ENCODE measurements at regions not wholly inside any gene's neighbourhood (a gene's known extent, or its start where the extent isn't known, plus 50 kb on each side); places are given as distances from the start of the nearest gene placed in this dataset.

DNA sequence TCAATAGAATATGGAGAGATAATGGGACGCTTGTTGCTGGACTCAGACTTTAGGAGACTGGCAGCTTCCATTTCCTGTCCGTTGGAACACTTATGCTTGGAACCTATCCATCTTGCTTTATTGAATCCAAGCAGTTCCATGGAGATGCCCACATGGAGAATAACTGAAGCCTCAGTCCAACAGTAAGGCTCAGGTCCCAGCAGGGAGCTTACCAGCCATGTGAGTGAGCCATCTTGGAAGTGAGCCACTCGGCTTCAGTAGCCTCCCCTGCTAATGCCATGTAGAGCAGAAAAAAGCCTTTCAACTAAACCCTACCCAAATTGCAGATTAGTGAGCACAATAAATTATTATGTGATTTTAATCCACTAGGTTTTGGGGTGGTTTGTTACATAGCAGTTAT, 538.8 kb upstream of the STXBP6 start:
- TF ChIP-seq, protein P1, sequence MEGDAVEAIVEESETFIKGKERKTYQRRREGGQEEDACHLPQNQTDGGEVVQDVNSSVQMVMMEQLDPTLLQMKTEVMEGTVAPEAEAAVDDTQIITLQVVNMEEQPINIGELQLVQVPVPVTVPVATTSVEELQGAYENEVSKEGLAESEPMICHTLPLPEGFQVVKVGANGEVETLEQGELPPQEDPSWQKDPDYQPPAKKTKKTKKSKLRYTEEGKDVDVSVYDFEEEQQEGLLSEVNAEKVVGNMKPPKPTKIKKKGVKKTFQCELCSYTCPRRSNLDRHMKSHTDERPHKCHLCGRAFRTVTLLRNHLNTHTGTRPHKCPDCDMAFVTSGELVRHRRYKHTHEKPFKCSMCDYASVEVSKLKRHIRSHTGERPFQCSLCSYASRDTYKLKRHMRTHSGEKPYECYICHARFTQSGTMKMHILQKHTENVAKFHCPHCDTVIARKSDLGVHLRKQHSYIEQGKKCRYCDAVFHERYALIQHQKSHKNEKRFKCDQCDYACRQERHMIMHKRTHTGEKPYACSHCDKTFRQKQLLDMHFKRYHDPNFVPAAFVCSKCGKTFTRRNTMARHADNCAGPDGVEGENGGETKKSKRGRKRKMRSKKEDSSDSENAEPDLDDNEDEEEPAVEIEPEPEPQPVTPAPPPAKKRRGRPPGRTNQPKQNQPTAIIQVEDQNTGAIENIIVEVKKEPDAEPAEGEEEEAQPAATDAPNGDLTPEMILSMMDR (conservative IDR thresholded peaks at IDR 0.05 in 1 of 2, IDR thresholded peaks at IDR 0.05 in 1 of 2; ENCODE audit: low read depth in 1 of 2, low read length in 2 of 2): no peak
- no peak for TF ChIP-seq EZH2 (IDR thresholded peaks at IDR 0.05; ENCODE audit: low read length, missing control alignments)
- Histone ChIP-seq H3K4me2 (ENCODE audit: extremely low read depth, insufficient read depth, low read length) (no peak overlapping the region), H3K4me3 (replicated peaks in 1 of 4; ENCODE audit: control extremely low read depth in 1 of 4, insufficient read depth in 1 of 4, low read depth in 3 of 4, low read length in 4 of 4) (no peak overlapping the region)

DNA sequence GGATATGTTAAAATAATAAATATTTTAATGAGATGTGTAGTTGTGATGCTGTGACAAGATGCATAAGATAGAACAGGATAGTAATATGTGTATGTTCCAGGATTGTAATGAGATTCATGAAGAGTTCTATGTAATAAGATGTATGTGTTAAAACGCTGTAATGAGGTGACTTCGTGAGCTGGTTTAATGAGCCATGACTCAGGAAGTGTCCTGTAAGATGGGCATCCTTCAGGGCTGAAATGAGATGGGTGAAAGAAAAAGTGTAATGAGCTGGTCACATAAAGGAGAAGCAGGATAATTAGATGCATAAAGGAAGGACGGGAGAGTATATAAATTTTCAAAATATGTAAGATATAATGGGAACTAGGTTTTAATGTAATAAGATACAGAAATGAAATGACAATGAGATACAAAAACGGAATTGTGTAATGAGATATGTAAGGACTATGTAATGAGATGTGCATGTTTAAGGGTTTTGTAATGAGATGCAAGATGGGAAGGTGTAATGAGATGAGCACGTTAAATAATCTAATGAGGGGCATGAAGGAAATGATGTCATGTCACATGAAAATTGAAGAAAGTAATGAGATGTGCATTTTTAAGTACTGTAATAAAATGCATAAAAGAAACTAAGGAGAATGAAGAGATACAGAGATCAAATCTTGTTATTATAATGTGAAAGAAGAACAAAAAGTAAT, 524.8 kb upstream of the STXBP6 start:
- Histone ChIP-seq H3K36me3 (ENCODE audit: control insufficient read depth, insufficient read depth, low read length) (no peaks in the 10 kb centered on the region), H3K27me3 (ENCODE audit: control insufficient read depth, insufficient read depth, low read length) (no peaks in the 10 kb centered on the region), H3K9ac (ENCODE audit: insufficient read depth, low read length) (no peak overlapping the region), H3K4me3 (replicated peaks in 1 of 4; ENCODE audit: control extremely low read depth in 1 of 4, insufficient read depth in 1 of 4, low read depth in 3 of 4, low read length in 4 of 4) (no peak overlapping the region), H2AFZ (ENCODE audit: low read length) (no peak overlapping the region), H3K9me3 (ENCODE audit: control insufficient read depth, insufficient read depth, low read depth, low read length) (no peaks in the 10 kb centered on the region), H3K4me2 (ENCODE audit: extremely low read depth, insufficient read depth, low read length) (no peak overlapping the region), H4K20me1 (ENCODE audit: control insufficient read depth, extremely low read depth, insufficient read depth, low read length) (no peaks in the 10 kb centered on the region), H3K27ac (ENCODE audit: insufficient read depth, low read length) (no peak overlapping the region), H3K4me1 (ENCODE audit: control insufficient read depth, extremely low read depth, insufficient read depth, low read length) (no peaks in the 10 kb centered on the region), H3K79me2 (ENCODE audit: control insufficient read depth, insufficient read depth, low read length) (no peaks in the 10 kb centered on the region)
- DNase-seq (ENCODE audit: low read depth in 2 of 2): no peak
- TF ChIP-seq, protein P1 (conservative IDR thresholded peaks at IDR 0.05 in 1 of 2, IDR thresholded peaks at IDR 0.05 in 1 of 2; ENCODE audit: low read depth in 1 of 2, low read length in 2 of 2): no peak
- TF ChIP-seq EZH2 (IDR thresholded peaks at IDR 0.05; ENCODE audit: low read length, missing control alignments): no peak

More for the DNA sequence above, 538.8 kb upstream of the STXBP6 start:
- no peaks in the 10 kb centered on the region for H3K9me3 ChIP-seq (ENCODE audit: control insufficient read depth, insufficient read depth, low read depth, low read length)
- no peak overlapping the region for H3K27ac ChIP-seq (ENCODE audit: insufficient read depth, low read length)
- DNase-seq (ENCODE audit: low read depth in 2 of 2): no peak
- H3K4me1 ChIP-seq (ENCODE audit: control insufficient read depth, extremely low read depth, insufficient read depth, low read length): no peaks in the 10 kb centered on the region
- H2AFZ ChIP-seq (ENCODE audit: low read length): no peak overlapping the region
- no peaks in the 10 kb centered on the region for H3K36me3 ChIP-seq (ENCODE audit: control insufficient read depth, insufficient read depth, low read length)
- H4K20me1 ChIP-seq (ENCODE audit: control insufficient read depth, extremely low read depth, insufficient read depth, low read length): no peaks in the 10 kb centered on the region
- H3K27me3 ChIP-seq (ENCODE audit: control insufficient read depth, insufficient read depth, low read length): no peaks in the 10 kb centered on the region
- no peaks in the 10 kb centered on the region for H3K79me2 ChIP-seq (ENCODE audit: control insufficient read depth, insufficient read depth, low read length)
- H3K9ac ChIP-seq (ENCODE audit: insufficient read depth, low read length): no peak overlapping the region

DNA sequence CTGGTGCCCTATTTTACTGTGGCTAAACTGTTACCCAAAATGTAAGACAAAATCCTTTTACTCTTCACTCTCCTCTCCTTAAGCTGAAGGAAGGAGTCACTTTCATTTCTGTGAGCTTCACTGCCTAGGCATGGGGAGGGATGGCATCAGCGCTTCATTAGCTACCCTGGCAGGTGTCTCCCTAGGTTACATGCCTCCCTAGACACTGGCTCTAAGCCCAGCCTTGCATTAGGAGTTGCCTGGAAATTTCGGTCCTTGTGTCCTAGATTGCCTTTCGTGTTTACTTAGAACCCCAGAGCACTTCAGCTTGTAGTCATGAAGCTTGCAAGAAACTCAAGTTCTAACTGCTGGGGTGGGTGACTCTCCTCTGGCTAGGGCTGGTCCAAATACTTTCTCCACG, 520.5 kb upstream of the STXBP6 start:
- H3K79me2 ChIP-seq (ENCODE audit: control insufficient read depth, insufficient read depth, low read length): no peaks in the 10 kb centered on the region
- H3K27ac ChIP-seq (ENCODE audit: insufficient read depth, low read length): no peak overlapping the region
- no peaks in the 10 kb centered on the region for H4K20me1 ChIP-seq (ENCODE audit: control insufficient read depth, extremely low read depth, insufficient read depth, low read length)
- no peak overlapping the region for H3K9ac ChIP-seq (ENCODE audit: insufficient read depth, low read length)
- no peaks in the 10 kb centered on the region for H3K36me3 ChIP-seq (ENCODE audit: control insufficient read depth, insufficient read depth, low read length)
- no peaks in the 10 kb centered on the region for H3K4me1 ChIP-seq (ENCODE audit: control insufficient read depth, extremely low read depth, insufficient read depth, low read length)
- DNase-seq (ENCODE audit: low read depth in 2 of 2): no peak
- no peak overlapping the region for H2AFZ ChIP-seq (ENCODE audit: low read length)
- no peak overlapping the region for H3K4me3 ChIP-seq (replicated peaks in 1 of 4; ENCODE audit: control extremely low read depth in 1 of 4, insufficient read depth in 1 of 4, low read depth in 3 of 4, low read length in 4 of 4)
- H3K4me2 ChIP-seq (ENCODE audit: extremely low read depth, insufficient read depth, low read length): no peak overlapping the region
- H3K9me3 ChIP-seq (ENCODE audit: control insufficient read depth, insufficient read depth, low read depth, low read length): no peaks in the 10 kb centered on the region
- no peak for TF ChIP-seq EZH2 (IDR thresholded peaks at IDR 0.05; ENCODE audit: low read length, missing control alignments)
- TF ChIP-seq, protein P1 (conservative IDR thresholded peaks at IDR 0.05 in 1 of 2, IDR thresholded peaks at IDR 0.05 in 1 of 2; ENCODE audit: low read depth in 1 of 2, low read length in 2 of 2): no peak
- no peaks in the 10 kb centered on the region for H3K27me3 ChIP-seq (ENCODE audit: control insufficient read depth, insufficient read depth, low read length)

Measured in fibroblast of lung (primary cell).